ENCODE measurements at regions not wholly inside any gene's neighbourhood (a gene's known extent, or its start where the extent isn't known, plus 50 kb on each side); places are given as distances from the start of the nearest gene placed in this dataset.
"Not testable (repeated sequence)": the region's sequence is repeated elsewhere in the genome, so short reads cannot be mapped to it uniquely, and the experiment has no call there.

DNA sequence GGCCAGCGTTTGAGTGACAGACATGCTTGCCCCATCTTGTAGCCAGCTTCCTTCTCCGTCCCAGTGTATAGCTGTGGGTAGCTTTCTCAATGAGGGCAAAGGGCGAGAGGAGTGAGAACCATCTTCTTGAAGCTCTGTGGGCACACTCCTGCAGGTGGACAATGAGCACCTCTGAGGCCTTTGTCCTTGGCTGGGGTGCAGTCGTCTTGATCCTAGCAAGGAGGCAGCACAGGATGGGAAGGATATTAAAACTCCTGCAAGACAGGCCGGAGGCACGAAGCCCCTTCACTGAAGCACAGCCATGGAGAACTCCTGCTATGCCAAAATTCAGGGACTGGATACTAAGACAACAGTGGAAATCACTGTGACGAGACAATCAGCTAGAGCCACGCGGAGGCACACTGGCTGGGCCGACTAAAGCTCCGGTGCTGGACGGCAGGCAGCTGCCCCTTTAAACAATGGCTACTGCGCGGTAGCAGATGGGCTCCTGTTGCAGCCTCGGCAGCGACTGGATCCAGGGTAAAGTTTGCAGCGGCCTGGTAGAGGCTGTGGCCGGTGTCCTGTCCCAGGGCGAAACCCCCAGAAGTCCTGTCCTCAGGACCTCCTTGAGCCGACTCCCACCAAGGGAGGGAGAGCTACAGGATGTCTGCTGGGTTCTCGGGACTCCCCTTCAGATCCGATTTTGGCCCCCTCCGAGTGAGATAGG, 159.0 kb upstream of the ZNF337 start:
- TF ChIP-seq EZH2phosphoT487 (IDR thresholded peaks at IDR 0.05; ENCODE audit: borderline replicate concordance, low read depth, low read length) = not testable (repeated sequence)
- TF ChIP-seq, protein P1, sequence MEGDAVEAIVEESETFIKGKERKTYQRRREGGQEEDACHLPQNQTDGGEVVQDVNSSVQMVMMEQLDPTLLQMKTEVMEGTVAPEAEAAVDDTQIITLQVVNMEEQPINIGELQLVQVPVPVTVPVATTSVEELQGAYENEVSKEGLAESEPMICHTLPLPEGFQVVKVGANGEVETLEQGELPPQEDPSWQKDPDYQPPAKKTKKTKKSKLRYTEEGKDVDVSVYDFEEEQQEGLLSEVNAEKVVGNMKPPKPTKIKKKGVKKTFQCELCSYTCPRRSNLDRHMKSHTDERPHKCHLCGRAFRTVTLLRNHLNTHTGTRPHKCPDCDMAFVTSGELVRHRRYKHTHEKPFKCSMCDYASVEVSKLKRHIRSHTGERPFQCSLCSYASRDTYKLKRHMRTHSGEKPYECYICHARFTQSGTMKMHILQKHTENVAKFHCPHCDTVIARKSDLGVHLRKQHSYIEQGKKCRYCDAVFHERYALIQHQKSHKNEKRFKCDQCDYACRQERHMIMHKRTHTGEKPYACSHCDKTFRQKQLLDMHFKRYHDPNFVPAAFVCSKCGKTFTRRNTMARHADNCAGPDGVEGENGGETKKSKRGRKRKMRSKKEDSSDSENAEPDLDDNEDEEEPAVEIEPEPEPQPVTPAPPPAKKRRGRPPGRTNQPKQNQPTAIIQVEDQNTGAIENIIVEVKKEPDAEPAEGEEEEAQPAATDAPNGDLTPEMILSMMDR (conservative IDR thresholded peaks at IDR 0.05; ENCODE audit: low read length) = not testable (repeated sequence)
